Rectal smooth muscle tissue (tissue), 1 donor: ENCODE measurements at regions not wholly inside any gene's neighbourhood (a gene's known extent, or its start where the extent isn't known, plus 50 kb on each side); places are given as distances from the start of the nearest gene placed in this dataset.
"Not testable (repeated sequence)": the region's sequence is repeated elsewhere in the genome, so short reads cannot be mapped to it uniquely, and the experiment has no call there.

ENCODE experiments used
- H3K27ac ChIP-seq: one replicate; pipeline ENCODE4 v1.7.0; 2013; ENCODE audit warnings: low read depth, low read length, inconsistent platforms
- H3K27me3 ChIP-seq: one replicate; pipeline ENCODE4 v1.7.0; 2013; ENCODE audit warnings: low read length; ENCODE audit not compliant: control insufficient read depth, insufficient read depth
- H3K36me3 ChIP-seq: one replicate; pipeline ENCODE4 v1.7.0; 2013; ENCODE audit warnings: low read length; ENCODE audit not compliant: control insufficient read depth, insufficient read depth
- H3K4me1 ChIP-seq: one replicate; pipeline ENCODE4 v1.7.0; 2013; ENCODE audit warnings: low read length; ENCODE audit not compliant: control insufficient read depth, insufficient read depth
- H3K4me3 ChIP-seq: one replicate; pipeline ENCODE4 v1.7.0; 2013; ENCODE audit warnings: low read length
- H3K9ac ChIP-seq: one replicate; pipeline ENCODE4 v1.7.0; 2013; ENCODE audit warnings: low read length

DNA sequence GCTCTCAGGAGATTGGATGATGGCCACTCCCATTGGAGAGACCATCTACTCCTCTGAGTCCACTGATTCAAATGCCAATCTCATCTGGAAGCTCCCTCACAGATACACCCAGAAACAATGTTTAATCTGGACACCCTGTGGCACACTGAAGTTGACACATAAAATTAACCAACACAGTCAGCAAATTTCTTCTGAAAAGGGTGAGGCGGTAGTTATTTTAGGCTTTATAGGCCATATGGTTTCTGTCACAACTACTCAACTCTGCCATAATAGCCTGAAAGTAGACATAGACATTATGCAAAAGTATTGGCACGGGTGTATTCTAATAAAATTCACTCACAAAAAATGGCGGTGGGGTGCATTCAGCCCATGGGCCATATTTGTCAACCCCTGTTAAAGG lies 244.5 kb upstream of the VLDLR start:
- Histone ChIP-seq H3K36me3 (no peaks in the 10 kb centered on the region), H3K4me1 (no peaks in the 10 kb centered on the region), H3K27ac (no peak overlapping the region), H3K27me3 (no peaks in the 10 kb centered on the region), H3K4me3 (no peak overlapping the region), H3K9ac (no peak overlapping the region)

- no peak overlapping the region for H3K27ac ChIP-seq
- H3K27me3 ChIP-seq = no peaks in the 10 kb centered on the region
- H3K9ac ChIP-seq = no peak overlapping the region
- H3K4me1 ChIP-seq = no peaks in the 10 kb centered on the region
- no peaks in the 10 kb centered on the region for H3K36me3 ChIP-seq
- H3K4me3 ChIP-seq = no peak overlapping the region
These were observed 243.8 kb upstream of the VLDLR start for GRCh38 chr9:2377834-2378233.

- Histone ChIP-seq H3K4me1 (no peaks in the 10 kb centered on the region), H3K4me3 (no peak overlapping the region), H3K27ac (no peak overlapping the region), H3K36me3 (no peaks in the 10 kb centered on the region), H3K27me3 (no peaks in the 10 kb centered on the region), H3K9ac (no peak overlapping the region)
These were observed 243.3 kb upstream of the VLDLR start for GRCh38 chr9:2378266-2378665.

GRCh38 chr9:2378816-2379215 lies 242.8 kb upstream of the VLDLR start:
- H3K4me3 ChIP-seq = no peak overlapping the region
- no peak overlapping the region for H3K27ac ChIP-seq
- H3K4me1 ChIP-seq = no peaks in the 10 kb centered on the region
- no peaks in the 10 kb centered on the region for H3K36me3 ChIP-seq
- no peaks in the 10 kb centered on the region for H3K27me3 ChIP-seq
- no peak overlapping the region for H3K9ac ChIP-seq

GRCh38 chr9:2384741-2385140 lies 236.8 kb upstream of the VLDLR start:
- Histone ChIP-seq H3K36me3 (no peaks in the 10 kb centered on the region), H3K27ac (no peak overlapping the region), H3K9ac (no peak overlapping the region), H3K27me3 (no peaks in the 10 kb centered on the region), H3K4me3 (no peak overlapping the region), H3K4me1 (no peaks in the 10 kb centered on the region)

DNA sequence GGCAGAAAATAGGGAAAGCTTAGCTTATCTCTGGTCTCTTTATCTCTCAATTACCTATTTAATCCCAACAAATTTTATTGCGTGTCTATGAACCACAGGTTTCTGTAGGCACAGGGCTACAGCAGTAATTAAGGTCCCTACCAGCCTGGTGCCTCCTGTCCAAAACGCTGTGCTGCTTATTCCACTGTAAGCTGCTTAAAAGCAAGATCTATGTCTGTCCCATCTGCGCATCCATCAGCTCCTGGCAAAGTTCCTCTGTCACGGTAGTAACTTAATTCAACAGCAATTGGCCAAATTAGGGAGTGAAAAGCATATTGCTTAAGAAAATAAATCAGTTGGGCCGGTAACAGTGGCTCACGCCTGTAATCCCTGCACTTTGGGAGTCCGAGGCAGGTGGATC lies 235.8 kb upstream of the VLDLR start:
- Histone ChIP-seq H3K36me3 (no peaks in the 10 kb centered on the region), H3K9ac (no peak overlapping the region), H3K27me3 (no peaks in the 10 kb centered on the region), H3K27ac (no peak overlapping the region), H3K4me1 (no peaks in the 10 kb centered on the region), H3K4me3 (no peak overlapping the region)

- no peaks in the 10 kb centered on the region for H3K36me3 ChIP-seq
- H3K27ac ChIP-seq = no peak overlapping the region
- no peak overlapping the region for H3K9ac ChIP-seq
- no peaks in the 10 kb centered on the region for H3K4me1 ChIP-seq
- no peak overlapping the region for H3K4me3 ChIP-seq
- H3K27me3 ChIP-seq = no peaks in the 10 kb centered on the region
These were observed 235.0 kb upstream of the VLDLR start for GRCh38 chr9:2386566-2386965.

DNA sequence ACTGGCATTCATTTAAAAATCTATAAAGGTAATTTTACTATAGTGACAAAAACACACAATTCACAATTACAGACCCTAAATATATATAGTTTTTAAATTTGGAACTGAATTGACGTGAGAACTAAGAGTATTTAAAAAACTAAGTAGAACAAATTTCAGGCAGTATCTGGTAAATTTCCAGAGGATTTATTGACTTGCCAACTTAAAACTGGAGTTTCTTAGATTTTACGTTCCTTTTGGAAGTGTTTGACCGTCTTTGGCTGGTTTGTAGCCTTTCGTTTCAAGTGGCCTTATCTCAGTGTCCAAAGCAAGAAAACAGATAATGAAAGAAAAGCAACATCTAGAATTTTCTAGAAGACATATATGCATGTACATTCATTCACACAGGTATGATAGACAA lies 234.4 kb upstream of the VLDLR start:
- Histone ChIP-seq H3K27me3 (no peaks in the 10 kb centered on the region), H3K9ac (no peak overlapping the region), H3K4me1 (no peaks in the 10 kb centered on the region), H3K36me3 (no peaks in the 10 kb centered on the region), H3K4me3 (no peak overlapping the region), H3K27ac (no peak overlapping the region)

- no peaks in the 10 kb centered on the region for H3K27me3 ChIP-seq
- H3K4me1 ChIP-seq = no peaks in the 10 kb centered on the region
- H3K36me3 ChIP-seq = no peaks in the 10 kb centered on the region
- H3K27ac ChIP-seq = no peak overlapping the region
- H3K9ac ChIP-seq = no peak overlapping the region
- H3K4me3 ChIP-seq = no peak overlapping the region
These were observed 232.2 kb upstream of the VLDLR start for GRCh38 chr9:2389404-2389803.

DNA sequence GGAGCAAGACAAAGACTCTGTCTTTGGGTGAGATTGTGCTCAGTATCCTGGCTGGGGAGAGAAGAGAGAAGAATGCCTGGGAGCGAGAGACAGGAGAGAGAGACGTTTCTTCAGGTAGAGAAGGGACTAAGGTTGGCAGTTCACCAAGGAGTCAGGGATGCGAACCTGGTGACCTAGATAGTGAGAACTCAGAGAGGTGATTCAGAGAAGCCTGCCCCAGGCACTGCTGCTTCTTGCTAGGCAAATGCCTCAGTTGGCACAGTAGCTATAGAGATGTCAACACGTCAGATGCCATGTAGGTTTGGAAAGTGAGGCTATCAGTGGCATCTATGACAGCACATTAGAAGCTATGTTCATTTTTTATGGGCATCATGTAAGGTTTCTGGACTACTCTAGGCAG lies 231.6 kb upstream of the VLDLR start:
- Histone ChIP-seq H3K36me3 (no peaks in the 10 kb centered on the region), H3K27ac (no peak overlapping the region), H3K9ac (no peak overlapping the region), H3K4me3 (no peak overlapping the region), H3K4me1 (no peaks in the 10 kb centered on the region), H3K27me3 (no peaks in the 10 kb centered on the region)

DNA sequence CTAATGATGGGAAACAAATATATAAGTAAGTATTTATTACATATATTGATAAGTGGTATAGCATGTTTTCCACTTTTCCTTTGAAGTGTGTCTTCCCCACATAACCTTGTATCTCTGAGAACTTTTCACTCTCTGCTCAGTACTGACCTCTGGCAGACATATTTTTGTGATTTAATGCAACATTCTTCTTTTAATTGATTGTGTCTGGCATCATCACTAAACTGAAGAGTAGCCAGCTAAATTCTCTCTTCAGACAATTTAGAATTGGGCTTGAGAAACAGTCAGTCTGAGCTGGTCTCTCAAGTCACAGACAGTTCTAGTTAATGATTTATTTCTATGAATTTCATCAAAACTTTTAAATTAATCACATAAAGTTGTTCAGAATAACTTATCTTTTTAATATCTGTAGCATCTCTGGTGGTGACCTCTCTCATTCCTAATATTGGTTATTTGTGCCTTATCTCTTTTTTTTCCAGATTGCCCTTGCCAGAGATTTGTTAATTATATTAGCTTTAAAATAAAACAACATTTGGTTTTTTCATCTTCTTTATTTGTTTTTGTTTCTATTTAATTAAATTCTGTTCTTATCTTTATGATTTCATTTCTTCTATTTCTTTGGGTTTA lies 230.0 kb upstream of the VLDLR start:
- H3K9ac ChIP-seq, H3K27ac ChIP-seq, H3K27me3 ChIP-seq, H3K4me3 ChIP-seq, H3K36me3 ChIP-seq, H3K4me1 ChIP-seq: not testable (repeated sequence)

DNA sequence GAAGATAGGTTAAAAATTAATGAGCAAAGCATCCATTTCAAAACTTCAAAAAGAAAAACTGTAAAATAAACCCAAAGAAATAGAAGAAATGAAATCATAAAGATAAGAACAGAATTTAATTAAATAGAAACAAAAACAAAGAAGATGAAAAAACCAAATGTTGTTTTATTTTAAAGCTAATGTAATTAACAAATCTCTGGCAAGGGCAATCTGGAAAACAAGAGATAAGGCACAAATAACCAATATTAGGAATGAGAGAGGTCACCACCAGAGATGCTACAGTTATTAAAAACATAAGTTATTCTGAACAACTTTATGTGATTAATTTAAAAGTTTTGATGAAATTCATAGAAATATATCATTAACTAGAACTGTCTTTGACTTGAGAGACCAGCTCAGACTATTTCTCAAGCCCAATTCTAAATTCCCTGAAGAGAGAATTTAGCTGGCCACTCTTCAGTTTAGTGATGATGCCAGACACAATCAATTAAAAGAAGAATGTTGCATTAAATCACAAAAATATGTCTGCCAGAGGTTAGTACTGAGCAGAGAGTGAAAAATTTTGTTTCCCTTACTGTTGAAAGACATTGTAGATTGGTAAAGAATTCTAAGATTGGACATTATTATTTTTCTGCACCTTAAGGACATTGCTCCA lies 227.4 kb upstream of the VLDLR start:
- not testable (repeated sequence) for H3K27ac ChIP-seq, H3K4me1 ChIP-seq, H3K36me3 ChIP-seq, H3K4me3 ChIP-seq, H3K9ac ChIP-seq, H3K27me3 ChIP-seq

DNA sequence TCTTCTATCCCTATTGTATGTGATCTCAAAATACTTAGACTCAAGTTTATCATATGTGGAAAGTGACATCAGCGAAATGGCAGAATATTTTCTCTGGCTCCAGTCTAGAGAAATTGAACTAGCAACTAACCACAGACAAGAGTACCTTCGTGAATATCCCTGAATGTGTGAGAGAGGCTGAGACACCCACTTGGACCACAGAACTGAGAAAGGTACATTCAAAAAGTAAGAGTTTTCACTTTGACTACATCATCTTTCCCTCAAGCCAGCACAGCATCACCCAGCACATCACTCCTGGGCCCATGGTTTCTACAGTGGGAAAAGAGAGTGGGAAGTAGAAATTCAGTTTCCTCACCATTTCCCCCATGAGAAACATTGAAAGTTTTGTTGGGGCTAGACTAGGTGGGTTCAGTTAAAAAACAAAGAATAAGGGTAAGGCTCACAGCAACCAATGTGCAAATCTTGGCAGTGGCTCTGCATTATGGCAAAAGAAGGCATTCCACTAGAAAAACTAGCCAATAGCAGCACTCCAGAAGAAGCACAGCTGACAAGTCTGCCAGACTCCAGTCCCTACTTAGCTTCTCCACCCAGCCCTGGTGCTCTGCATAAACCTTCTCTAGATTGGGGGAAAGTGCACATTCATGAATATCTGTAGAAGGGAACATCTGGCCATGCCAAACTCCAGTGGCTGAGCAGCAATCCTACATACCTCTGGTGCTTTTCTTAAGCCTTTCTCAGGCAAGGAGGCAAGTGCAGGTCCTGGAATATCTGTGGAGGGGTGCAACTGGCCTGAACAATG lies 225.6 kb upstream of the VLDLR start:
- H3K27me3 ChIP-seq = no peaks in the 10 kb centered on the region
- H3K4me1 ChIP-seq = no peaks in the 10 kb centered on the region
- no peaks in the 10 kb centered on the region for H3K36me3 ChIP-seq
- H3K4me3 ChIP-seq = no peak overlapping the region
- no peak overlapping the region for H3K9ac ChIP-seq
- no peak overlapping the region for H3K27ac ChIP-seq
